ENCODE measurements at regions not wholly inside any gene's neighbourhood (a gene's known extent, or its start where the extent isn't known, plus 50 kb on each side); places are given as distances from the start of the nearest gene placed in this dataset.

DNA sequence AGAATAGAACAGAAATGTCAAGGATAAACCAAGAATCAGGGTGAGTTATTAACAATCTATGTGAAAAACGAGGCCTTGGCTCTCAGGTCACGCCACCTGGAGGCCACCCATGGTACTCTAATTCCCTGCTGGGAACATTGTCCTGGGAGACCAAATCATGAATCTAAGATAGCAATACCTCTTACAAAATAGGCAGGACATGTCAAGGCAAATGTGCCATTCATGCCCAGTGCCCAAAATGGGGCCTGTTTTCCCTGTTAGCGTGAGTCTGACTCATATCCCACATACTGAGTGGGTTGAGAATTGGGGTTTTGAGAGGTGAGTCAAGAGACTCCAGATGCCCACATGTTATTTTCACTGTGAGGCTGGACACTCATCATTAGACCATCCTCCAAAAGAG lies 380.8 kb downstream of the HHIPL2 start:
- Histone ChIP-seq H3K4me3 (no peak overlapping the region), H4K20me1 (ENCODE audit: insufficient read depth) (no peaks in the 10 kb centered on the region), H3K9me2 (ENCODE audit: insufficient read depth) (no peaks in the 10 kb centered on the region), H3K27ac (no peak overlapping the region), H3K4me1 (replicated peaks; ENCODE audit: insufficient read depth) (no peaks in the 10 kb centered on the region), H3K4me2 (no peak overlapping the region), H3K36me3 (ENCODE audit: low read depth) (no peaks in the 10 kb centered on the region), H3K9me3 (ENCODE audit: insufficient read depth, low read depth) (no peaks in the 10 kb centered on the region), H3K27me3 (ENCODE audit: insufficient read depth, low read depth) (no peaks in the 10 kb centered on the region), H3K79me2 (ENCODE audit: low read depth) (no peaks in the 10 kb centered on the region), H2AFZ (no peak overlapping the region), H3F3A (ENCODE audit: insufficient read depth, low read depth) (no peaks in the 10 kb centered on the region)
- ChIA-PET CTCF (no interaction called here), POLR2A (ENCODE audit: unreplicated experiment) (no interaction called here)
- DNase-seq: peak in 1 of 2 experiments; percentile 49
- intact Hi-C loops (cut with micrococcal nuclease; ENCODE audit: unreplicated experiment): loop anchor here (1.0 to 2.0 kb wide), 3 partner anchors 280 to 689 kb away; partner anchors contain the start of gene DUSP10
- TF ChIP-seq, protein P1, sequence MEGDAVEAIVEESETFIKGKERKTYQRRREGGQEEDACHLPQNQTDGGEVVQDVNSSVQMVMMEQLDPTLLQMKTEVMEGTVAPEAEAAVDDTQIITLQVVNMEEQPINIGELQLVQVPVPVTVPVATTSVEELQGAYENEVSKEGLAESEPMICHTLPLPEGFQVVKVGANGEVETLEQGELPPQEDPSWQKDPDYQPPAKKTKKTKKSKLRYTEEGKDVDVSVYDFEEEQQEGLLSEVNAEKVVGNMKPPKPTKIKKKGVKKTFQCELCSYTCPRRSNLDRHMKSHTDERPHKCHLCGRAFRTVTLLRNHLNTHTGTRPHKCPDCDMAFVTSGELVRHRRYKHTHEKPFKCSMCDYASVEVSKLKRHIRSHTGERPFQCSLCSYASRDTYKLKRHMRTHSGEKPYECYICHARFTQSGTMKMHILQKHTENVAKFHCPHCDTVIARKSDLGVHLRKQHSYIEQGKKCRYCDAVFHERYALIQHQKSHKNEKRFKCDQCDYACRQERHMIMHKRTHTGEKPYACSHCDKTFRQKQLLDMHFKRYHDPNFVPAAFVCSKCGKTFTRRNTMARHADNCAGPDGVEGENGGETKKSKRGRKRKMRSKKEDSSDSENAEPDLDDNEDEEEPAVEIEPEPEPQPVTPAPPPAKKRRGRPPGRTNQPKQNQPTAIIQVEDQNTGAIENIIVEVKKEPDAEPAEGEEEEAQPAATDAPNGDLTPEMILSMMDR (conservative IDR thresholded peaks at IDR 0.05): peak; percentile 72
- no peak for TF ChIP-seq EZH2 (IDR thresholded peaks at IDR 0.05; ENCODE audit: low read depth)
- BruUV-seq (replicated peaks): no TSS peak

DNA sequence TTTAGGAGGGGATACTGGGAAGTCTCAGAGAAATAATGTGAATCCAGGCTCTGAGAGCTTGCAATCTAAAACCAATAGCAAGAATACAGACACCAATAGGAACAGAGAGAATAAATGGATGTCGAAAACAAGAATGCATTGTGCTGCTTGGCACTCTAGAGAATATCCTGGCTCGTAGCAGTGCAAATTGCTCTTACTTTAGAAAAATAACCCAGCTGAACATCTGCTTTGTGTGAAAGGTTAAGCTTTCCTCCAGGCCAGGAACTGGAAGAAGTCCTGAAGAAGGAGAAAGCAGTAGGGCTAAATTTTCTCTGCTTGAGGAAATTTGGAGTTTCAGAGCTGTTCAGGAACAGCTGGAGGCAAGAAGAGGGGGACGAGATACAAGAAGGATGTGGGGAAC lies 382.3 kb downstream of the HHIPL2 start:
- no peak overlapping the region for H3K27ac ChIP-seq
- H3K4me1 ChIP-seq (replicated peaks; ENCODE audit: insufficient read depth): no peaks in the 10 kb centered on the region
- no peaks in the 10 kb centered on the region for H3K79me2 ChIP-seq (ENCODE audit: low read depth)
- no TSS peak for BruUV-seq (replicated peaks)
- intact Hi-C loops (cut with micrococcal nuclease; ENCODE audit: unreplicated experiment): loop anchor here (2.0 kb wide), 2 partner anchors 279 to 423 kb away; partner anchors contain the start of gene DUSP10
- no peaks in the 10 kb centered on the region for H3K9me2 ChIP-seq (ENCODE audit: insufficient read depth)
- ChIA-PET POLR2A (ENCODE audit: unreplicated experiment) (interaction anchor here (0.7 to 1.2 kb wide), 2 partner anchors 15 to 687 kb away, joined by 3 to 4 read pairs; no protein-coding TSS in a partner anchor), CTCF (no interaction called here)
- DNase-seq: no peak
- no peaks in the 10 kb centered on the region for H3K36me3 ChIP-seq (ENCODE audit: low read depth)
- H3F3A ChIP-seq (ENCODE audit: insufficient read depth, low read depth): no peaks in the 10 kb centered on the region
- TF ChIP-seq EZH2 (IDR thresholded peaks at IDR 0.05; ENCODE audit: low read depth): no peak
- TF ChIP-seq, protein P1 (conservative IDR thresholded peaks at IDR 0.05): no peak
- no peaks in the 10 kb centered on the region for H3K9me3 ChIP-seq (ENCODE audit: insufficient read depth, low read depth)
- no peak overlapping the region for H3K4me2 ChIP-seq
- H3K27me3 ChIP-seq (ENCODE audit: insufficient read depth, low read depth): no peaks in the 10 kb centered on the region
- no peak overlapping the region for H2AFZ ChIP-seq
- H4K20me1 ChIP-seq (ENCODE audit: insufficient read depth): no peaks in the 10 kb centered on the region
- H3K4me3 ChIP-seq: no peak overlapping the region

DNA sequence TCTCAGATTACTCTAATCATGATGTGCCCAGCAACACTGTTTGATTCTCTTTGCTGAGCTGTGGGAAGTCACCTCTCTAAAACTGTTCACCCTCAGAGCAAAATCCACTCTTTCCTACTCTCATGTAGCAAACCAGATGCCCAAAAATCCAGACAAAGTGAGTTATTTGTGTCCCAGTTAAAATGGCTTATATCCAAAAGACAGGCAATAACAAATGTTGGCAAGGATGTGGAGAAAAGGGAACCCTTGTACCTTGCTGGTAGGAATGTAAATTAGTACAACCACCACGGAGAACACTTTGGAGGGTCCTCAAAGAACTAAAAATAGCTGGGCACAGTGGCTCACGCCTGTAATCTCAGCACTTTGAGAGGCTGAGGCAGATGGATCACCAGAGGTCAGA lies 384.0 kb downstream of the HHIPL2 start:
- Histone ChIP-seq H4K20me1 (ENCODE audit: insufficient read depth) (no peaks in the 10 kb centered on the region), H3K9me3 (ENCODE audit: insufficient read depth, low read depth) (no peaks in the 10 kb centered on the region), H3K36me3 (ENCODE audit: low read depth) (no peaks in the 10 kb centered on the region), H3F3A (ENCODE audit: insufficient read depth, low read depth) (no peaks in the 10 kb centered on the region), H3K79me2 (ENCODE audit: low read depth) (no peaks in the 10 kb centered on the region), H3K27ac (no peak overlapping the region), H3K4me1 (replicated peaks; ENCODE audit: insufficient read depth) (no peaks in the 10 kb centered on the region), H3K4me2 (no peak overlapping the region), H2AFZ (no peak overlapping the region), H3K27me3 (ENCODE audit: insufficient read depth, low read depth) (no peaks in the 10 kb centered on the region), H3K4me3 (no peak overlapping the region), H3K9me2 (ENCODE audit: insufficient read depth) (no peaks in the 10 kb centered on the region)
- ChIA-PET POLR2A (ENCODE audit: unreplicated experiment) (no interaction called here), CTCF (no interaction called here)
- no peak for DNase-seq
- BruUV-seq (replicated peaks): no TSS peak
- intact Hi-C loops (cut with micrococcal nuclease; ENCODE audit: unreplicated experiment): no loop called here
- no peak for TF ChIP-seq EZH2 (IDR thresholded peaks at IDR 0.05; ENCODE audit: low read depth)
- TF ChIP-seq, protein P1 (conservative IDR thresholded peaks at IDR 0.05): no peak

Data from PC-9 (cell line).